Dermis blood vessel endothelial cell (primary cell): ENCODE measurements at regions not wholly inside any gene's neighbourhood (a gene's known extent, or its start where the extent isn't known, plus 50 kb on each side); places are given as distances from the start of the nearest gene placed in this dataset.
"Not testable (repeated sequence)": the region's sequence is repeated elsewhere in the genome, so short reads cannot be mapped to it uniquely, and the experiment has no call there.

ENCODE experiments used
- DNase-seq: peaks from one replicate; pipeline ENCODE4 v3.0.0; 2010

- DNase-seq = no peak
Measured at GRCh38 chr6:119848696-119849095, 499.1 kb upstream of the MAN1A1 start.

- DNase-seq = no peak
Measured at GRCh38 chr6:119845161-119845560, 495.6 kb upstream of the MAN1A1 start.

GRCh38 chr6:119844387-119844786 lies 494.8 kb upstream of the MAN1A1 start:
- DNase-seq = no peak

GRCh38 chr6:119842191-119842590 lies 492.6 kb upstream of the MAN1A1 start:
- no peak for DNase-seq

GRCh38 chr6:119838043-119838442 lies 488.5 kb upstream of the MAN1A1 start:
- no peak for DNase-seq

GRCh38 chr6:119834418-119834817 lies 484.9 kb upstream of the MAN1A1 start:
- no peak for DNase-seq

- no peak for DNase-seq
Measured at GRCh38 chr6:119832411-119832810, 482.9 kb upstream of the MAN1A1 start.

GRCh38 chr6:119830494-119831295 lies 481.1 kb upstream of the MAN1A1 start:
- DNase-seq = no peak

GRCh38 chr6:119830069-119830468 lies 480.5 kb upstream of the MAN1A1 start:
- no peak for DNase-seq

- DNase-seq = not testable (repeated sequence)
Measured at GRCh38 chr6:119829499-119829898, 479.9 kb upstream of the MAN1A1 start.

GRCh38 chr6:119829006-119829405 lies 479.4 kb upstream of the MAN1A1 start:
- no peak for DNase-seq

GRCh38 chr6:119821380-119821779 lies 471.8 kb upstream of the MAN1A1 start:
- no peak for DNase-seq

- DNase-seq = no peak
Measured at GRCh38 chr6:119818876-119819275, 469.3 kb upstream of the MAN1A1 start.

GRCh38 chr6:119814609-119815400 lies 465.2 kb upstream of the MAN1A1 start:
- DNase-seq = no peak

GRCh38 chr6:119802464-119802863 lies 452.9 kb upstream of the MAN1A1 start:
- no peak for DNase-seq

- no peak for DNase-seq
Measured at GRCh38 chr6:119801056-119801455, 451.5 kb upstream of the MAN1A1 start.

GRCh38 chr6:119800526-119800925 lies 451.0 kb upstream of the MAN1A1 start:
- DNase-seq = no peak

GRCh38 chr6:119799596-119800509 lies 450.3 kb upstream of the MAN1A1 start:
- DNase-seq = no peak

- DNase-seq = no peak
Measured at GRCh38 chr6:119791736-119792135, 442.2 kb upstream of the MAN1A1 start.

GRCh38 chr6:119781365-119781764 lies 431.8 kb upstream of the MAN1A1 start:
- DNase-seq = no peak

GRCh38 chr6:119768201-119768600 lies 418.6 kb upstream of the MAN1A1 start:
- no peak for DNase-seq

GRCh38 chr6:119764927-119765681 lies 415.5 kb upstream of the MAN1A1 start:
- DNase-seq = no peak
